DMS53 treated with DMSO at 0.1 percent for 48 hours (cell line): ENCODE measurements at regions not wholly inside any gene's neighbourhood (a gene's known extent, or its start where the extent isn't known, plus 50 kb on each side); places are given as distances from the start of the nearest gene placed in this dataset.

Experiments
- DNase-seq: peaks from one replicate; lab custom pipeline; 2025; ENCODE audit not compliant: unreplicated experiment; lab: John Stamatoyannopoulos, UW

DNA sequence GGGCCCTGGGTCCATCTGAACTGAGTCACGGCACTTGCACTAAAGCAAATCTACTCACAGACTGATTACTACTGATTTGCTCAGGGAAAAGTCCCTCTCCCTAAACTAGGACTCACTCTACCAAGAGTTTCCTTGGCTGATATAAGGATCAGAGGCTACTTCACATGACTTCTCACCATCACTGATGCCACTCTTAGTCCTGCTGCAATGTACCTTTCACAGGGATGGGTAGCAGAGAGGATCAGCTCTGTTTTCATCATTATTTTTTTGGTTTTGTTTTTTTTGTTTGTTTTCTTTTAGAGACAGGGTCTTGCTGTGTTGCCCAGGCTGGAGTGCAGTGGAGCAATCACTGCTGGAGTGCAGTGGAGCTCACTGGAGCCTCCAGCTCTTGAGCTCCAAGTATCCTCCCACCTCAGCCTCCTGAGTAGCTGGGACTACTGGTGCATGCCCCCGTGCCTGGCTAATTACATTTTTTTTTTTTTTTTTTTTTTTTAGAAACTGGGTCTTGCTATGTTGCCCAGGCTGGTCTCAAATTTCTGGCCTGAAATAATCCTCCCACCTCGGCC is 200.6 kb downstream of the JCAD start:
- no peak for DNase-seq

DNA sequence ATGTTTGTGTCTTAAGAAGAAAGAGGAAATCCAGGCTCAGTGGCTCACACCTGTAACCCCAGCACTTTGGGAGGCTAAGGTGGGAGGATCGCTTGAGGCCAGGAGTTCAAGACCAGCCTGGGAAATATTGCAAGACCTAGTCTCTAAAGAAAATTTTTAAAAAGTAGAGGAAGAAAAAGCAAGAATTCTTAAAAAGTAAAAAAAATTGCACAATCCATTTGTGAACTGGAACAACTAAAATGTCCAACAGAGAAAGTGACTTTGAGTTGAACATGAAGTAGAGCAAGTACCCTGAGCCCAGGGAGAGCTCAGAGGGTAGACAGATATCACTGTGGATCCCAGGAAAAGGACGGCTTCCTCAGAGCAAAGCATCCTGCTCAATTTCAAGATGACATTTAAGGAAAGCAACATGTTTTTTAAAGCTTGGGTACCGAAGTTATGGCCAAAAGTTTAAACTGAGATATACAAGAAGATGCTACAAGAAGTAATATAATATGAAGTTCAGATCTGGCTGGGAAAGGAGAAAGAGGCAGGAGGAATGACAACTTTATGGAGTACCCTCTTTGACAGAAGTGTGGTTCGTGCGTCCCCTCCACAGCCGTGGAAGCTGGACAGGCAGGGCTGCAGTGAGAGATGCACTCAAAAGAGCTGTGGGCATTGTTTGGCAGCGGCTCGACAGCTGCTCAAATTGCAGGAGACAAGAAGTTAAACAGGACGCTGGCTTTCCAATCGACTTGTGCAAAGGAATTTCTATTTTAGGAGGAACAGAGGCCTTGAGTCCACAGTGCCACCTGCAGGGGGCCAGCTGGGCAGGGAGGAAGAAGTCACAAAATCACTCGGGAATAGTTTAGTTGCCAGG is 201.3 kb downstream of the JCAD start:
- peak; percentile 45 for DNase-seq

DNA sequence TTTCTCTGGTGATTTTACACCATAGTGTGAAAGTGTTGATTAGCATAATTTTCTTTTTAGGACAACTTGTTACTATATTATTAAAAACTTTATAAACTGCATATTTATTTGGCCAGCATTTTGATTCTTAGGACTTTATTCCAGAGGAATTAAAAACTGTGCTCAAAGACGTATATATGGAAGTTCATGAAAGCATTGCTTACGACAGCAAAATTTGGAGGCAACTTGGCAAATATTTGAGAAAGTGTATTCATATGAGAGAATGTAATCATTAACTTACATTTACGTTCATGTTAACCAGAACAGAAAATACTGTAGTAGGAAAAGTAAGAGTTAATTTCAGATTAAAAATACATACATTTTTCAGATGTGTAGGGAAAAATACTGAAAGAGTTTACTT is 203.1 kb downstream of the JCAD start:
- DNase-seq = no peak

DNA sequence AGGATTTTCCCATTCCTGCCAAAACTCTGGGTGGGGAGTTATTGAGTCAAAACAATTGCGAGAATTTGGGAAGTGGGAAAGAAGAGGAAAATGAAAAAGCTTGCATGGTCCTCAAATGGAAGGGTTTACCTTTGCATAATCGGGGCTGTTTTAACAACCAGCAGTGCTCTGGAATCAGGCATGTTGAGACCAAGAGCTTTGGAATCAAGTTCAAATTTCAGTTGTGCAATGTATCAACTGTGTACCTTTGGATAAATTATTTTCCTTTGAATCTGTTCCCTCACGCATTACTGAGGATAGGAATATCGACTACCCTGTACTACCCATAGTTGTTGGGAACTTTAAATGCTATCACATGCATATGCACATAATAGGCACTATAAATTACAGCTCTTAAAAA is 205.5 kb downstream of the JCAD start:
- DNase-seq = no peak

DNA sequence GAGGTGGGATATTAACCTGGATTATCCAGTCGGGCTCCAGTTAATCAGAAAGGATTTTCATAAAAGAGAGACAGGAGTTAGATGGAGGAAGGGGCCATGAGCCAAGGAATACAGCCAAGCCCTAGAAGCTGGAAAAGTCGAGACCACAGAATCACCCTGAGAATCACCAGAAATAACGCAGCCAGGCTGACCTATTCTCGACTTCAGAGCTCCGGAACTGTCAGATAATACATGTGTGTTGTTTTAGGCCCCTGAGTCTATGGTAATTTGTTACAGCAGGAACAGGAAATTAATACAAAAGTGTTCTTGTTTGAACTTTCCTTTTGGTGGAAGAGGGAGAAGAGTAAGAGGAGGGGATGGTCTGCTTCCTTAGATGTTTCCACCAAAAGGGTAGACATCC is 208.1 kb downstream of the JCAD start:
- no peak for DNase-seq

DNA sequence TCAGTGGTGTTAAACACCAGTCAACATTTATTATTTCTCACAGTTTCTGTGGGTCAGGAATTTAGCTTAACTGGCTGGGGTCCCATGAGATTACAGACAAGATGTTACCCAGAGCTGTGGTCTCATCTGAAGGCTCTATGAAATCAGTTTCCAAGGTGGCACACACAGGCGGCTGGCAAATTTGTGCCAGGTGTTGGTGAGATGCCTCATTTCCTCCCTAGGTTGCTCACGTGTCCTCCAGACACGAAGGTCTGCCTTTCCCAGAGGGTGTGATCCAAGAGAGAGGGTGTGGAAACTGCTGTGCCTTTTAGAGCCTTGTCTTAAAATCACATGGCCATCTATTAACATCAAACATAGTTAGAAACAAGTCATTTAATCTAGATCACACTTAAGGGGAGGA is 209.0 kb downstream of the JCAD start:
- no peak for DNase-seq

DNA sequence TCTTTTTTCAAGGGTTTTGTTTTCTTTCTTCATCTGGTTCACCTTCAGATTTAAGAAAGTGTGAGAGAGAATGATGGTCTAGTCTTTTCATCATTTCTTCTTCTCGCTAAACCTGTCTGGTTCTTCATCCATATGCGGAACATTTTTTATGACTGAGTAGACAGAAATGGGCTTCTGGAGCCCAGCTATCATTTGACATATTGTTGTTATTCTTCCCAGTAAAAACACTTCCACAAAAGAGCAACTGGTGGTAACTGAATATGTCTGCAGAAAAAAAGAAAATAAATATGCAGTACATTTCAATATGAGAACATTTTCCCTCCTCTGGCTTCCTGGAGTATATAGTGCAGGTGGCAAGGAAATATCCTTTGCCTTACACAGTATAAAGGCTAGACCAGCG is 209.5 kb downstream of the JCAD start:
- no peak for DNase-seq

DNA sequence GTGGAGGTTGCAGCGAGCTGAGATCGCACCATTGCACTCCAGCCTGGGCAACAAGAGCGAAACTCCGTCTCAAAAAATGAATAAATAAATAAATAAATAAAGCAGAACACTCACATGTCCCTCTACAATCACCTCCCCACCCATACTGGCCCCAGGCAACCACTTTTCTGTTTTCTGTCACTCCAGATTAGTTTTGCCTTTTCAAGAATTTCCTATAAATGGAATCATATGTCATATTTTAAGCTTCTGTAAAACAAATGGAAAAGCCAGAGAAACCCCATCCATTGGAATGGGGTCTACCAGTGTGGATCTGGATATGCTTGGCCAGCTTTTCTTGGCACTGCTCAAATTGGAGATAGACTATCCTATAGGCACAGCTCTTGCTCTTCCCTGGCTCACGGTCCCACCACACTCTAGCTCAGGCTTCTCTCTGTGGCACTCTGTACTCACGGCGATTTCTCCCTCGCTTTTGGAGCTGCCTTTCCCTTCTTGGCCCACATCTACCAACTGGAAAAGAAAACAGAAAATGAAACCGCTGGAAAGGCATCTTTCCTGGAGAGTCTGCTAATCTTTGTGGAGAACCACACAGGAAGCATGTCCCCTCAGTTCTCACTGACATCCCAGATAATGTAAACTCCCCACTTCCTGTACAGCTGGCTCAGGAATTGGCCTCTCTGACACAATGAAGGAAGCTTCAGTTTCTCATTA is 210.1 kb downstream of the JCAD start:
- DNase-seq = peak; percentile 41

DNA sequence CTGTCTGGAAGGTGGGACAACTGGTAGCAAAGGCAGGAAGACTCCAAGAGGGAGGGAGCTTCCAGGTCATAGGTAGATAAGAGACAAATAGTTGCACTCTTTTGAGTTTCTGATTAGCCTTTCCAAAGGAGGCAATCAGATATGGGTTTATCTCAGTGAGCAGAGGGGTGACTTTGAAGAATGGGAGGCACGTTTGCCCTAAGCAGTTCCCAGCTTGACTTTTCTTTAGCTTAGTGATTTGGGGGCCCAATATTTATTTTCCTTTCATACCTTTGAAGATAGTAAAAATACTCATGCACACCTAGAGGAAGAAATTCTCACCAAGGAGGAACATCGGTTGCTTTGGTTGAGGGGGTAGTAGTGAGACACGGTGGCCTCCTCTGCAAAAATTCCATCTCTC is 212.1 kb upstream of the SVIL start:
- DNase-seq = no peak

DNA sequence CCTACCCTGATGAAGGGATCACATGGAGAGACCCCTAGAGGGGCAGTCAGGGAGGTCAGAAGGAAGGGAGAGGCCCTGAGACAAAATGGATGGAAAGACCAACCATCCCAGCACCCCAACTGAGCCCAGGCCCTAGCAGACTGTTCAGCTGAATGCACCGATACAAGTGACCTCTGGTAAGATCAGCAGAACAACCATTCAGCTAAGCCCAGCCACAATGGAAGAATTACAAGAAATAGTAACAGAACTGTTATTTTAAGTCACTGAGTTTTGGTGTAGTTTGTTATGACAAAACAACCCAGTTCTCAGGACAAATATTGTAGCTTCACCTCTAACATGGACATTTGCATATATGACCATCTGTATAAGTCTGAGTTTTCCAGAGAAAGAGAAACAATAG is 210.4 kb upstream of the SVIL start:
- DNase-seq = no peak

DNA sequence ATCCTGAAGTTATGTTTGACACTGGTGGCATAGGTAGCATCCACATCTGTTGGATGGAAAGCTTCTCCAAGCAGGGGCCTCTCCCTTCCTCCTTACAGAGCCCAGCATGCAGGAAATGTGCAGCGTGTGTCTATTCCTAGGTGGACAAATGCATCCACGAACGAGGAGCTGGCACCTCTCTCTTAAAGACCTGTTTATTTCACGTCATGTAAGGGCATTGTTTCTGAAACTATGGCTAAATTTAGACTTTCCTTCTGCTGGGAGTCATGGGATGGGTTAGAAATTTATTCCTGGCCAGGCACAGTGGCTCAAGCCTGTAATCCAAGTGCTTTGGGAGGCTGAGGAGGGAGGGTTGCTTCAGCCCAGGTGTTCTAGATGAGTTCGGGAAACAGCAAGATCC is 208.4 kb upstream of the SVIL start:
- DNase-seq = no peak

DNA sequence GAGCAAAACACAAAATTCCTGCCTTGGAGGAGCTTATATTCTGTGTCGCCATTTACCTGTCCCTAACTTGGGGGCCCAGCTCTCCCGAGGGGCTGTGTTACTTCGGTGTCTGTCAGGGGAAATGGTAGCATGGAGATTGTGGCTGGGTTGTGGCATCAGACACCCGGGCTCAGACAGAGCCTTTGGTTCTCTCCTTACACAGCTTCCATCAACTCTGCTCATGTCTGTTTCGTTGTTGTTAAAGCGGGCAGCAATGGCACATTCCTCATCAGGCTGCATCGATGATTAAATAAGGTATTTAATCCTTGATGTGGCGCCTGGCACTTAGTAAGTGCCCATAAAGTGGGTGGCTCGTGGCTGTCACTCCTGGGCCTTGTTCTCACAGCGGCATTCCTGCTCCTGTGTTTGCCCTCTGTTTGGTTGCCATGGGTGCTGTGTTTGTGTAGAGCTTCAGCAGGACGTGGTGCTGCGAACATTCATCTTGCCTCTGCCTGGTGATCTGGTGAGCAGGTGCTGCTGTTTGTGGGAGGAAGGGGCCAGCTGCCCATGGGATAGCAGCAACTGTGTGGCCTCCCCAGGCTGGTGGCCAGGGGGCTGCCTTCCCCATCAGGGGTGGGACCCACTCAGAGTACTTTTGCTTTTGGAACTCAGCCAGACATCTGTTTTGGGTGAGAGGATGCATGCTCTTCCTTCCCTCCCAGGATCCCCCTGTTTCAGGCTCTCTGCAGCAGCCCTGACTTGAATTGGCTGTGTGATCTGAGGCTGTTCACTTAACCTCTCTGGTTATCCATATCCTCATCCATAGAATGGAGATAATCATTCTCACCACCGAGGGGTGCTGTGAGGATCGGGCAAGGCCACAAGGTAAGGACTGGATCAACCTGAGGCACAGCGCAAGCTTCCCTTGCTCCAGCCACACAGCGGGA is 207.2 kb upstream of the SVIL start:
- DNase-seq = peak; percentile 91

DNA sequence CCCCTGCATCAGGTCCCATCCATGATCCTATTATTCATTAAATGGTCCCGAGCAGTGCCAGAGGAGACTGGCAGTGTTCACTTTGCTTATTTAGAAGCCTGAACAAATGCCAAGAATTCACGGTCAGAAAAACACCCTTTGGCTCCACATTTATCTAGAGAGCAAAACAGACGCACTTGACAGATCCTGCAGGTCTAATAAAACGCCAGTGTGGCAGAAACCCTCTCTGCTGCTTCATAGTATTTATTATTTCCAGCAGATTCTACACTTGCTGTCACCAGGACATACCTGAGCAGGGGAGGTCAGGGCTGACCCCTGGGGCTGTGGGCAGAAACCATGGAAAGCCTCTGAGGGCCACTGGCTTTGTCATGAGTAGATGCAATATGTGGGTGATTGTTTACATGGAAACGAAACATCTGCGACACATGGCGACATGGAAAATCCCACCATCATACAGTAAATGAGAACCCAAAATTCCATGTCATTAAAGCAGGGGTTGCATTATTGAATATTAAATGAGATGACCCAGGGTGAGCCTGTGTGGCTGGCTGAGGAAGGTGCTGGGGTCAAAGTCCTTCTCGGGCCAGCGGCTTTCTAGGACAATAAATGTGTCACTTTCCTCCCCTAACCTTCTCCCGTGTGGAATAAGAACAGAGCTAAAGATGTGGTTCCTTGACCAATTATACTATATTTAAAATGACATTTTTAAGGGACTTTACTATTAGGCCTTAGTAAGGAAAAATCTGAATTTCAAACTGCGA is 205.9 kb upstream of the SVIL start:
- DNase-seq = peak; percentile 68

DNA sequence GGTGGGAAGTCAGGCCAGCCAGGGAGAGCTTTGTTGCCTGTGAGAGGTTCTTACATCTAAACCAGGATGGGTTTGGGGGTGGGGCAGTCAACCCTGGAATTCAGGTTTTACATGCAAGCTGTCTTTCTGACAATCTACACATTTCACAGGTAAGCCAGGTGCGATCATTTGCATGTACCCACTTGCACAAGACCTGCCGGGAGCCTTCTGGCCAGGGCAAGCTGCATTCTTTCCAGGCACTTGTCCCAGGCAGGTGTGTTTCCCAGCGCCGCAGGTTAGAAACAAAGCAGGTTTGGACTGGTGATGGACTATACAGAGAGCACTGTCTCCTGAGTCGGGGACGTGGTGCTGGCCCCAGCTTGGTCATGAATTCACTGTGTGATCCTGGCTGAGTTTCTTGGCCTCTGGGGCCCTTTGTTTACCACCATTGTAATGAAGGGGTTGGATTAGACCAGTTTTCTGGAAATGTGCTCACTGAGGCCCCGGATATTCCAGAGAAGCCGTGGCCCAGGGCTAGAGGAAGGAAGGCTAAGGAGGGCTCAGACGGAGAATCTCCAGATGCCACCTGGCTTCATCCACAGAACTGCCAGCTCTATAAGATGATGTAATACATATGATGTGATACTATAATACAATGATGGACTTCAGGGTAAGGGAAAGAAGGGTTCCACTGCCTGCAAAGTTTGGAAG is 205.2 kb upstream of the SVIL start:
- peak; percentile 87 for DNase-seq

DNA sequence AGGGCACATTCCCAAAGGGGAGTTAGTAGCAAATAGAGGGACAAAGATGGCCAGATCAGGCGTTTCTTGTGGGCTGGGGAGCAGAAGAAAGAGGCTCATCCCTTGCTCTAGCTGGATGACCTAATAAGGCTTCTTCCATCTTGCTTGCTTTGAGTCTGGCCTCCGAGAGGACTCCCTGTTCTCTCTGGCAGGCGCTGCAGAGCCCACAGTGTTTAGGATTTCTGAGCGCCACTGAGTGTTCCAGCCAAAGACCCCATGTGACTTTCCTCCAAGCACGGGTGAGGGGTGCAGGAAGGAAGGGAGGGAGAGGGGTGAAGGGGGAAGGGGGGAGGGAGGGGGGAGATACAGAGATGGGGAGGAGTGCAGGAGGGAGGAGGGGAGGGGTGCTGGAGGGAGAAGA is 203.8 kb upstream of the SVIL start:
- no peak for DNase-seq

DNA sequence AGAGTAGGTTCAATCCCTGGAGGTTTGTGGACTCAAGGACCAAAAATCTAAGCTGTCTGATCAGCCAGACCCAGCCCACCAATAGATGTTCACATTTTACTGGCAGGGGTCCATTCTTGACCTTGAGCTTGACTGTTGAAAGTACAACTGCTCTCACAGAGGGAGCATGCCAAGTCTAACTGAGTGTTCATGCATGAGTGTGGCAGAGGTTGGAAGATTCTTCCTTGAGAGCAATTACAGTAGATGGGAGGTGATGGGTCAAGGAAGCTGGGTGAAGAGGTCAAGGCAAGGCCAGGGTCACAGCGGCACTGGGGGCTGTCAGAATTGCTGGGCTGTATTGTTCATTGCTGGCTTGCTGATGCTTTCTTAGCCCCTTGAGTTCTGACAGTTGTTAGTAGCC is 202.8 kb upstream of the SVIL start:
- no peak for DNase-seq

DNA sequence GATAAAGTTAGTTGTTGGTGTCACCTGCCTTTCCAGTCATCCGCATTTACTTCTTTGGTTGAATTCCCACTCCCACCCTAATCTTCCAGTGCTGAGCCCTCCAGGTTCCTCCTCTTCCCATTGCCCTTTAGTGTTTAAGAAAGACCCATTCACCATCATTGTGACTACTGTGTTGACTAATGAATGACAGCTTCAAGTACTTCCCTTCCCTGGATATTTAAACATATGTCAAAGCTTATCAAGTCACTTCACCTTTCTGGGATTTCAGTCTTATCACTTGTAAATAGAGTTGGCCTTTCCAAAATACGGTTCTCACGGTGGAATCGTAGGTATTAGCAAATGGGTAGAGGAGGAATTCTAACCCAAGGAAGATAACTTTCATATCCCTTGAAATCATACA is 201.6 kb upstream of the SVIL start:
- no peak for DNase-seq

DNA sequence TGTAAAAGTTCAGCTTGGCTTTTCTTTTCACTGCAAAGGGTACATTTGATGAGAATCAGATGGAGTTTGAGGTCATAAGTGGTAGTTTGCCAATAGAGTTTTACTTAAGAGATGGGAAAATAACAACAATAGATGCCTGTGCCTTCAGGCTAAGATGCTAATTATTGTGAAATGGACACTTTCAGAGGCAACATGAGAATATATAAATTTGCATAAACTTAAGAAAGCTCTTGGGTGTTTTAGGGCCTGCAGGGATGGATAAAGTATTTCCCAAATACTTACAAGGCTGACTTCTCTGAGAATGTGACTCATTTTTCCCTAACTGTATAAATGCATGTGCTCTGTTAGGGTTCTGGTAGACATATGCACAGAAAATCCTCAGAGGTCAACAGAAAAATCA is 200.3 kb upstream of the SVIL start:
- DNase-seq = no peak

DNA sequence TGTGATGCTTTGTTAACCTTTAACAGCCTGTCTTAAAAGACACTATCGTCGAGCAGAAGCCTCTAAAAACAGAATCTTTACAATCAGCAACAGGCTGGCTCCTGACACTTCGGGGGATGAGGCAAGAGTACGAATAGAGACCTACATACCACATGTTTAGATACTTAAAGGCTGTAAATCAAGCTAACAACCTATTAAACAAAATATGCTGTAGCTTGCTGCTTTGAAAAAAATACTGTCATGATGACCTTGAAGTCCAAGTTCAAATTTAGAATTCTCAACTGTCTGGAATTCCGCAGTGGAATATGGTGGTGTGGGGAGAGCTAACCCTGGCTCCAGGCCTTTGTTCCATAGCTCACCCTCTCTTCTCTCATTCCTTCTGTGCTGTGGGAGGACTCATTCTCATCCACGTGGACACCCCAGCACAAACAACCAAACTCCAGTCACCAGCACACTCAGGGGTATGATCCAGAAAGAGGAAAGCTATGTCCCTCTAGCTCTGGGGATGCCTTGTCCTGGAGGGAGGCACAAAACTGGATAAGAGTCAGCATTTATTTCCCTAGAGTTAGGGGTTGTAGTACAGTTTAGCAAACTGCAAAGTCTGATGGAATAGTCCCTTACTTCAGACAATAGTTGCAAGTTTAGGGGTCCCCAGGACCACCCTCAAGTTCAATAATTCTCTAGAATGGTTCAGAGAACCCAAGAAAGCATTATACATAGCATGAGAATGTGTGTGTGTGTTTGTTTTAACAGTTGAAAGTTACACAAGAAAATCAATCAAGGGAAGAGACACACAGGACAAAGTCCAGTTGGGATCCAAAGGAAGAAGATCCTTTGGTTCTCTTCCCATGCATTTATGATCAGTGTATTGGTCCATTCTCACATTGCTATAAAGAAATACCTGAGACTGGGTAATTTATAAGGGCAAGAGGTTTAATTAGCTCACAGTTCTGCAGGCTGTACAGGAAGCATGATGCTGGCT is 196.1 kb upstream of the SVIL start:
- DNase-seq = no peak
